GM12873 (cell line): ENCODE measurements at regions not wholly inside any gene's neighbourhood (a gene's known extent, or its start where the extent isn't known, plus 50 kb on each side); places are given as distances from the start of the nearest gene placed in this dataset.

ENCODE experiments used
- CTCF ChIP-seq: IDR thresholded peaks from 2 replicates; pipeline ENCODE4 v1.5.1; 2012; ENCODE audit warnings: low read depth, mild to moderate bottlenecking, moderate library complexity, low read length, control low read depth; ENCODE audit not compliant: insufficient read depth; ENCODE audit errors: missing control alignments

GRCh38 chr7:131077735-131078134 is 249.9 kb upstream of the MKLN1 start:
- no peak for TF ChIP-seq CTCF

DNA sequence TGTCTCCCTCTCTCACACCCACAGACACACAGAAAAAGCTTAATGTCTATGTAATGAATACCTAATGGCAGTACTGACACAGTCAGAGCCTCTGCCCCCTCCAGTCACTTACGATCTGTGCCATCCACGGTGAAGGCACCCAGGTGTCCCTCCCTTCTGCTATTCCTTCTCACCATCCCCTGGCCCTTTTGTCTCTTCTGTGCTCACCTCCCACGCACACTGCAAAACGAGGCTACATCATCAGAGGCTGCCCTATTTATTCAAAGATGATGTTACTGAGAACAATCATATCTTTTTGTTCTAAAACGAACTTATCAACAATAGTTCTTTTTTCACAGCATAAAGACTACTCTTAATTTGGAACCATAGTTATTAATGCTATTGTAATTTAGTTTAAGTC is 246.9 kb upstream of the MKLN1 start:
- TF ChIP-seq CTCF = no peak

- no peak for TF ChIP-seq CTCF
Observed at GRCh38 chr7:131081308-131081707, 246.4 kb upstream of the MKLN1 start.

DNA sequence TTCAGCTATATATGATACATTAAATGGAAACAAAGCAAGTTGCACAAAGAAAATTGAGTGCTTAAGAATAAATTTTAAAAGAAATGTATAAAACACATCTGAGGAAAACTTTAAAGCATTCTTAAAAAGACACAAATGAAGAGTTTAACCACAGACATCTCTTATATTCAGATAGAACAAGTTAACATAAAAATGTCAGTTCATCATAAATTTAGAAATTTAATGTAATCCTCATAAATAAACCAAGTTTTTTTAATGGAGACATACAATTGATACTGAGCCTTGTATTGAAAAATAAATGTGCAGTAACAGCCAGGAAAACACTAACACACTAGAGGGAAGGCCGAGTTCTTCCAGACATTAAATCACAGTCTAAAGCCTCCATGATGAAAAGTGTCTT is 243.9 kb upstream of the MKLN1 start:
- TF ChIP-seq CTCF = no peak

GRCh38 chr7:131087756-131088658 is 239.7 kb upstream of the MKLN1 start:
- TF ChIP-seq CTCF = no peak

DNA sequence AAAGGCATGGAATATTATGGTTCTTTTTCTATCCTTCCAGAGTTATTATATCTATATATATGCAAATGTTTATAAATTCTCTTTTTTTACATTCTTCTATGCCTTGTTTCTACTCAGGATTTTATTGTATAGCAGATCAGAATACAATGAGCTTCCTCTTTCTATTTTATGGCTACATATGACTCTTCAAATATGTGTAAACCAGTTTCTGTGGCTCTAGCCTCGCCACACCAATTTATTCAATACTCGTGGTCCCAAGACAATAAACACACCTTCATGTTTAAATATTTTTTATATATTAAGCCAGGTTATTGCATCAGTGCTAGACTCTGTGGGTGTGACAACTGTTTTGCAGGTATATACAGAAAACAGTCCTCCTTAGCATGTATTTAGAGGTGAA is 237.5 kb upstream of the MKLN1 start:
- no peak for TF ChIP-seq CTCF

DNA sequence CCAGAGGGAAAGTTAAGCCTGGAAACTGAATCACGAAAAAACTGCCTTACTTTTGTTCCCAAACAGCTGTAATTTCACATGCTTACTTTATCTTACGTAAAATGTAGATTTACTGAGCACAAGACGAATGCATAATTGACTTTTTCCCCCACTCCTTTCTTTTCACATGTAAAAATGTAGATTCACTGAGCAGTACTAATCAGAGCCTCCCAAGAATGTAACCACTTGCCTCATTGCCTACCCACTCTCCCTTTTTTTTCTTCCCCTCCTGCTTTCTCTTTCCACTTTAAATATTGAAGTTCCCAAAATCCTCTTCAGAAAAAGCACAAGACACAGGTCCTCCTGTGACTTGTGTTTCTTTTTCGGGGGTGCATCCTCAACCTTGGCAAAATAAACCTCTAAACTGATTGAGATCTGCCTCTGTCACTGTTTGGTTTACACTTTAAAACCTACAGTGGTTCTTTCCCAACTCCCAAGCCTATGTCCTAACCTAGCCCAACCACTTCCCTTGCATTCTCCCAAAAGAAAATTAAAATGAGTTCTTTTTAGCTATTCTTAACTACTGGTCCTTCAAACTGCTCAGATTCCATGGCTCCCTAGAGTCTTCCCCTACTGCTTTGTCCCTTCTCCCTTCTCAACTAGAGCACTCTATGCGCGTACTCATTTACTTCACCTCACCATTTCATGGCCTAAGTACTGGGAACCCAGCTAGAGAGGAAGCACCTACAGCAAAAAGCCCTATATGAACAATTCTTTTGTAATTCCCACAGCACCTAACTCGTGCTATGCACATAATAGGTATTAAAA is 236.6 kb upstream of the MKLN1 start:
- no peak for TF ChIP-seq CTCF
